ENCODE measurements at regions not wholly inside any gene's neighbourhood (a gene's known extent, or its start where the extent isn't known, plus 50 kb on each side); places are given as distances from the start of the nearest gene placed in this dataset.
A peak's percentile ranks its signal among the peaks of the same experiment; 100 is the strongest.

DNA sequence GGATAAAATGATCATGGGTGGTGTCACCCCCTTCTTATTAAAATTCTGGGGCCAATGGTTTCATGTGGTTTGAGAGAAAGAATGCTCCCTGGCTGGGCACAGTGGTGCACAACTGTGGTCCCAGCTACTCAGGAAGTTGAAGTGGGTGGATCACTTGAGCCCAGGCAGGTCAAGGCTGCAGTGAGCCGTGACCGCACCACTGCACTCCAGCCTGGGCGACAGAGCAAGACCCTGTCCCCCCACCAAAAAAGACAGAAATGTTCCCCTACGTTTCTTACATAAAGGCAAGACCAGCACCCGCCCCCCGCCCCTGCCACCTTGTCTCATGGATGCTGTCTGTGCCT lies 53.0 kb upstream of the ID2 start:
- TF ChIP-seq ZNF16 (tag by site-specific recombination; IDR thresholded peaks at IDR 0.05; ENCODE audit: low read depth) (no peak), ZNF596 (tag by site-specific recombination; IDR thresholded peaks at IDR 0.05) (no peak), ZNF169 (tag by site-specific recombination; IDR thresholded peaks at IDR 0.05) (no peak), OSR2 (tag by site-specific recombination; IDR thresholded peaks at IDR 0.05) (no peak), ZNF211 (tag by site-specific recombination; IDR thresholded peaks at IDR 0.05; ENCODE audit: low read depth) (no peak), ZNF76 (tag by site-specific recombination; IDR thresholded peaks at IDR 0.05; ENCODE audit: borderline replicate concordance, low read depth) (no peak), ZNF433 (tag by site-specific recombination; IDR thresholded peaks at IDR 0.05; ENCODE audit: low read depth) (no peak), ZNF132 (tag by site-specific recombination; IDR thresholded peaks at IDR 0.05; ENCODE audit: borderline replicate concordance) (no peak), ZNF175 (tag by site-specific recombination; IDR thresholded peaks at IDR 0.05) (no peak), ZNF239 (tag by site-specific recombination; IDR thresholded peaks at IDR 0.05) (no peak), ZNF426 (tag by site-specific recombination; IDR thresholded peaks at IDR 0.05) (no peak)
- TF ChIP-seq, protein P1, sequence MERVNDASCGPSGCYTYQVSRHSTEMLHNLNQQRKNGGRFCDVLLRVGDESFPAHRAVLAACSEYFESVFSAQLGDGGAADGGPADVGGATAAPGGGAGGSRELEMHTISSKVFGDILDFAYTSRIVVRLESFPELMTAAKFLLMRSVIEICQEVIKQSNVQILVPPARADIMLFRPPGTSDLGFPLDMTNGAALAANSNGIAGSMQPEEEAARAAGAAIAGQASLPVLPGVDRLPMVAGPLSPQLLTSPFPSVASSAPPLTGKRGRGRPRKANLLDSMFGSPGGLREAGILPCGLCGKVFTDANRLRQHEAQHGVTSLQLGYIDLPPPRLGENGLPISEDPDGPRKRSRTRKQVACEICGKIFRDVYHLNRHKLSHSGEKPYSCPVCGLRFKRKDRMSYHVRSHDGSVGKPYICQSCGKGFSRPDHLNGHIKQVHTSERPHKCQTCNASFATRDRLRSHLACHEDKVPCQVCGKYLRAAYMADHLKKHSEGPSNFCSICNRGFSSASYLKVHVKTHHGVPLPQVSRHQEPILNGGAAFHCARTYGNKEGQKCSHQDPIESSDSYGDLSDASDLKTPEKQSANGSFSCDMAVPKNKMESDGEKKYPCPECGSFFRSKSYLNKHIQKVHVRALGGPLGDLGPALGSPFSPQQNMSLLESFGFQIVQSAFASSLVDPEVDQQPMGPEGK (tag by site-specific recombination; IDR thresholded peaks at IDR 0.05), result no peak
- TF ChIP-seq, protein P2, sequence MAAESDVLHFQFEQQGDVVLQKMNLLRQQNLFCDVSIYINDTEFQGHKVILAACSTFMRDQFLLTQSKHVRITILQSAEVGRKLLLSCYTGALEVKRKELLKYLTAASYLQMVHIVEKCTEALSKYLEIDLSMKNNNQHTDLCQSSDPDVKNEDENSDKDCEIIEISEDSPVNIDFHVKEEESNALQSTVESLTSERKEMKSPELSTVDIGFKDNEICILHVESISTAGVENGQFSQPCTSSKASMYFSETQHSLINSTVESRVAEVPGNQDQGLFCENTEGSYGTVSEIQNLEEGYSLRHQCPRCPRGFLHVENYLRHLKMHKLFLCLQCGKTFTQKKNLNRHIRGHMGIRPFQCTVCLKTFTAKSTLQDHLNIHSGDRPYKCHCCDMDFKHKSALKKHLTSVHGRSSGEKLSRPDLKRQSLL (tag by site-specific recombination; IDR thresholded peaks at IDR 0.05), result no peak
- TF ChIP-seq, protein P3, sequence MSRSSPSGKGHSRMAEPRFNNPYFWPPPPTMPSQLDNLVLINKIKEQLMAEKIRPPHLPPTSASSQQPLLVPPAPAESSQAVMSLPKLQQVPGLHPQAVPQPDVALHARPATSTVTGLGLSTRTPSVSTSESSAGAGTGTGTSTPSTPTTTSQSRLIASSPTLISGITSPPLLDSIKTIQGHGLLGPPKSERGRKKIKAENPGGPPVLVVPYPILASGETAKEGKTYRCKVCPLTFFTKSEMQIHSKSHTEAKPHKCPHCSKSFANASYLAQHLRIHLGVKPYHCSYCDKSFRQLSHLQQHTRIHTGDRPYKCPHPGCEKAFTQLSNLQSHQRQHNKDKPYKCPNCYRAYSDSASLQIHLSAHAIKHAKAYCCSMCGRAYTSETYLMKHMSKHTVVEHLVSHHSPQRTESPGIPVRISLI (tag by site-specific recombination; IDR thresholded peaks at IDR 0.05), result no peak
- ChIA-PET CTCF (no interaction called here), POLR2A (no interaction called here)
- H3K36me3 ChIP-seq (ENCODE audit: control insufficient read depth in 2 of 2, insufficient read depth in 1 of 2, low read length in 2 of 2), result no peaks in the 10 kb centered on the region
- no peak overlapping the region for H3K4me3 ChIP-seq (ENCODE audit: low read depth, low read length)
- H3K4me1 ChIP-seq (ENCODE audit: control insufficient read depth, insufficient read depth, low read length), result no peaks in the 10 kb centered on the region
- no peak overlapping the region for H3K27ac ChIP-seq (ENCODE audit: extremely low read depth, low read depth, low read length)
- no peaks in the 10 kb centered on the region for H3K9me3 ChIP-seq (ENCODE audit: control insufficient read depth, insufficient read depth, low read depth, low read length)

DNA sequence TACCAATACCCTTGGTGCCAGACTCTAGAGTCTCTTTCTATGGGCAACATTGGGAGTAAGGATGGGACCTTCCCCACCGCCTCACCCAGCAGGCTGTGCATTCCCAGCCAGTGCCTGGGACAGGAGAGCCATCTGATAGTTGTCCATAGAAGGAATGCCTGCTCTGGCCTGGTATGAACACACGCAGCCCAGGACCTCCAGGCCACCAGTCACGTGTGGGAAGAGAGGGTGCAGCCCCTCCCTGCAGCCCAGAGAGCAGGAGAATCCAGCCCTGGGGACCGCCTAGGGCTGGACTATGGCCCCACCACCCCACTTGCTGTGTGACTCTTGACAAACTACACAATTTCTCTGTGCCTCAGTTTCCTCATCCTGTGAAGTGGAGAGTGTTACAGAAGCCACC lies 52.5 kb upstream of the ID2 start:
- no peak overlapping the region for H3K4me3 ChIP-seq (ENCODE audit: low read depth, low read length)
- H3K4me1 ChIP-seq (ENCODE audit: control insufficient read depth, insufficient read depth, low read length), result no peaks in the 10 kb centered on the region
- no peak overlapping the region for H3K27ac ChIP-seq (ENCODE audit: extremely low read depth, low read depth, low read length)
- TF ChIP-seq ZNF214 (tag by site-specific recombination; IDR thresholded peaks at IDR 0.05; ENCODE audit: borderline replicate concordance) (no peak), ZNF830 (tag by site-specific recombination; IDR thresholded peaks at IDR 0.05; ENCODE audit: low read depth) (no peak), ZNF140 (tag by site-specific recombination; IDR thresholded peaks at IDR 0.05) (no peak)
- H3K9me3 ChIP-seq (ENCODE audit: control insufficient read depth, insufficient read depth, low read depth, low read length), result no peaks in the 10 kb centered on the region
- no peaks in the 10 kb centered on the region for H3K36me3 ChIP-seq (ENCODE audit: control insufficient read depth in 2 of 2, insufficient read depth in 1 of 2, low read length in 2 of 2)
- CTCF ChIA-PET, result no interaction called here
- POLR2A ChIA-PET, result no interaction called here

DNA sequence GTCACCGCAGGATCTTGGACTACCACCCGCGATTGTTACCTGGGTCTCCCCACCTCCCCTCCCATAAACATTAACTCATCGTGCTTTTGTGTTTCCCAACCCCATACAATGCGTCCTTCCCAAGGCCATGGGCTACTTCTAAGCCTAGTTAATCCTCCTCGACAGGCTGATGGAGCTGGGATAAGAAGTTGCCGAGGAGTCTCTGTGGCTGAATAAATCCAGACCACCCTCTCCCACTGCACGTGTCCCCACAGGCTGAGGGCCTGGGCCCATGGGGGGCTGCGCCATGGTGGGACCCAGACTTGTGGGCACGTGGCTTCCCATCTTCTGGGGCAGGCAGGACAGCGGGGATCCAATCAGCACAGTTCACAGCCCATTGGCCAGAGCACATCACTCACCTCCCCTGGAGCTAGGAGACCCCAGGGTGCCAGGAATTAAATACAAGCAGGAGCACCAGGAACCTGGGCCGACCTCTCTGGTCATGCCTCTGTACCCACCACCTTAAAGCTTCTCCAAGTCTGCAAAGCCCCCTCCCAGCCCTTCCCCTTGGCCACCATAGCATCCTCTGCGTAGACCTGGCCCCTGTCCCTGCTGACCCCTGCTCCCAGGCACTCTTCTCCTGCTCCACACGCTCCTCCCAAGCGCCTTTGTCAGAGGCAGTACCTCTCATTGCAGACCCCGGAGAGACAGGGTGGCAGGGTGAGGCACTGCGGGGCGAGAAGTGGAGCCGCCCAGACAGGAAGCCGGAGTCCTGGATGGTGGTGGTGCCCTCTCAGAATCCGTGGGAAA lies 51.0 kb upstream of the ID2 start:
- H3K9me3 ChIP-seq (ENCODE audit: control insufficient read depth, insufficient read depth, low read depth, low read length), result no peaks in the 10 kb centered on the region
- no peak overlapping the region for H3K27ac ChIP-seq (ENCODE audit: extremely low read depth, low read depth, low read length)
- no peaks in the 10 kb centered on the region for H3K4me1 ChIP-seq (ENCODE audit: control insufficient read depth, insufficient read depth, low read length)
- CTCF ChIA-PET, result no interaction called here
- peak; percentile 21; the same call in 1 of the 2 replicates for TF ChIP-seq ZIC2 (tag by site-specific recombination; IDR thresholded peaks at IDR 0.05)
- TF ChIP-seq, protein P4, sequence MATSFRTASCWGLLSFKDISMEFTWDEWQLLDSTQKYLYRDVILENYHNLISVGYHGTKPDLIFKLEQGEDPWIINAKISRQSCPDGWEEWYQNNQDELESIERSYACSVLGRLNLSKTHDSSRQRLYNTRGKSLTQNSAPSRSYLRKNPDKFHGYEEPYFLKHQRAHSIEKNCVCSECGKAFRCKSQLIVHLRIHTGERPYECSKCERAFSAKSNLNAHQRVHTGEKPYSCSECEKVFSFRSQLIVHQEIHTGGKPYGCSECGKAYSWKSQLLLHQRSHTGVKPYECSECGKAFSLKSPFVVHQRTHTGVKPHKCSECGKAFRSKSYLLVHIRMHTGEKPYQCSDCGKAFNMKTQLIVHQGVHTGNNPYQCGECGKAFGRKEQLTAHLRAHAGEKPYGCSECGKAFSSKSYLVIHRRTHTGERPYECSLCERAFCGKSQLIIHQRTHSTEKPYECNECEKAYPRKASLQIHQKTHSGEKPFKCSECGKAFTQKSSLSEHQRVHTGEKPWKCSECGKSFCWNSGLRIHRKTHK (tag by site-specific recombination; IDR thresholded peaks at IDR 0.05), result no peak
- no peak overlapping the region for H3K4me3 ChIP-seq (ENCODE audit: low read depth, low read length)
- POLR2A ChIA-PET, result no interaction called here
- no peaks in the 10 kb centered on the region for H3K36me3 ChIP-seq (ENCODE audit: control insufficient read depth in 2 of 2, insufficient read depth in 1 of 2, low read length in 2 of 2)
